SU-DHL-6 (cell line): ENCODE measurements at regions not wholly inside any gene's neighbourhood (a gene's known extent, or its start where the extent isn't known, plus 50 kb on each side); places are given as distances from the start of the nearest gene placed in this dataset.
"Not testable (repeated sequence)": the region's sequence is repeated elsewhere in the genome, so short reads cannot be mapped to it uniquely, and the experiment has no call there.

ENCODE experiments used
- H2AFZ ChIP-seq: fragments of 200-600 bp; sonication (generic); 2 replicates; pipeline ENCODE4 v1.6.1; 2014; ENCODE audit warnings: low read depth, mild to moderate bottlenecking, moderate library complexity, mixed read lengths, antibody characterized with exemption, low read length; ENCODE audit not compliant: severe bottlenecking
- H3F3A ChIP-seq: fragments of 200-600 bp; shearing (Covaris generic); 2 replicates; pipeline ENCODE4 v1.6.0; 2016; ENCODE audit warnings: antibody characterized with exemption, mild to moderate bottlenecking; ENCODE audit not compliant: insufficient read depth
- H3K27ac ChIP-seq: fragments of 200-600 bp; sonication (generic); 2 replicates; pipeline ENCODE4 v1.5.1; 2016; ENCODE audit warnings: low read depth, mild to moderate bottlenecking, low read length, moderate library complexity, mixed read lengths
- H3K27me3 ChIP-seq: fragments of 200-600 bp; sonication (generic), shearing (Covaris generic); 2 replicates; pipeline ENCODE4 v1.6.0; 2014; ENCODE audit warnings: mild to moderate bottlenecking, low read length
- H3K36me3 ChIP-seq: fragments of 200-600 bp; sonication (generic); 2 replicates; pipeline ENCODE4 v1.6.1; 2014; ENCODE audit warnings: mild to moderate bottlenecking, low read length, mixed read lengths
- H3K4me2 ChIP-seq: fragments of 300-600, 200-600 bp; shearing (Covaris generic), sonication (generic); 2 replicates; pipeline ENCODE4 v1.6.0; 2014; ENCODE audit warnings: low read length, low read depth, mild to moderate bottlenecking; ENCODE audit not compliant: poor library complexity, severe bottlenecking
- H3K4me3 ChIP-seq: fragments of 200-600 bp; sonication (generic); 2 replicates; pipeline ENCODE4 v1.5.1; 2014; ENCODE audit warnings: antibody characterized with exemption, low read length, mild to moderate bottlenecking, mixed read lengths; ENCODE audit not compliant: insufficient read depth, poor library complexity, severe bottlenecking
- H3K79me2 ChIP-seq: fragments of 200-600 bp; sonication (generic); 2 replicates; pipeline ENCODE4 v1.6.1; 2014; ENCODE audit warnings: mild to moderate bottlenecking, low read length, moderate library complexity; ENCODE audit not compliant: insufficient read depth
- H3K9ac ChIP-seq: fragments of 200-600 bp; sonication (generic); 2 replicates; pipeline ENCODE4 v1.7.0; 2014; ENCODE audit warnings: mild to moderate bottlenecking, low read length
- H3K9me2 ChIP-seq: fragments of 200-600 bp; sonication (generic); replicated peaks from 2 replicates; pipeline ENCODE4 v1.6.1; 2014; ENCODE audit warnings: low read length; ENCODE audit not compliant: insufficient read depth
- H3K9me3 ChIP-seq: fragments of 200-600 bp; sonication (generic); 2 replicates; pipeline ENCODE4 v1.6.1; 2014; ENCODE audit warnings: low read length, mixed read lengths; ENCODE audit not compliant: insufficient read depth
- H4K20me1 ChIP-seq: fragments of 200-600 bp; sonication (generic); 2 replicates; pipeline ENCODE4 v1.6.1; 2014; ENCODE audit warnings: low read depth, mild to moderate bottlenecking, antibody characterized with exemption, low read length, moderate library complexity, mixed read lengths
- CTCF ChIP-seq: fragments of 200-600 bp; sonication (generic); IDR thresholded peaks from one replicate; pipeline ENCODE4 v1.5.1; 2017; ENCODE audit warnings: antibody characterized with exemption, mild to moderate bottlenecking, low read length, moderate library complexity; ENCODE audit not compliant: insufficient read depth, poor library complexity, severe bottlenecking
- EZH2phosphoT487 ChIP-seq: fragments of 200-600 bp; sonication (generic), shearing (Covaris generic); conservative IDR thresholded peaks from 2 replicates; pipeline ENCODE4 v1.6.1; 2018; ENCODE audit warnings: mild to moderate bottlenecking, antibody characterized with exemption, low read length, moderate library complexity, mixed read lengths

- Histone ChIP-seq H3K4me2 (no peak overlapping the region), H3K9ac (no peak overlapping the region), H3F3A (no peaks in the 10 kb centered on the region), H4K20me1 (no peaks in the 10 kb centered on the region; the same call in 1 of the 2 replicates), H3K27me3 (no peaks in the 10 kb centered on the region), H3K4me3 (no peak overlapping the region), H3K27ac (no peak overlapping the region), H3K36me3 (no peaks in the 10 kb centered on the region), H2AFZ (no peak overlapping the region), H3K9me2 (no peaks in the 10 kb centered on the region), H3K9me3 (no peaks in the 10 kb centered on the region), H3K79me2 (peaks cover 22% of the 10 kb centered on the region)
- TF ChIP-seq CTCF (no peak), EZH2phosphoT487 (no peak)
Measured at GRCh38 chr1:820962-821361, 102.8 kb upstream of the SAMD11 start.

GRCh38 chr1:826808-827207 lies 96.9 kb upstream of the SAMD11 start:
- H2AFZ ChIP-seq, H3K9me2 ChIP-seq, H4K20me1 ChIP-seq, H3F3A ChIP-seq, H3K36me3 ChIP-seq, H3K27ac ChIP-seq, H3K27me3 ChIP-seq, H3K9me3 ChIP-seq: not testable (repeated sequence)
- H3K4me3 ChIP-seq = peak overlapping the region; percentile 60
- H3K9ac ChIP-seq = peak overlapping the region; percentile 71
- H3K4me2 ChIP-seq = peak overlapping the region; percentile 70
- peaks cover 26% of the 10 kb centered on the region for H3K79me2 ChIP-seq

- H2AFZ ChIP-seq = not testable (repeated sequence)
- peak overlapping the region; percentile 70 for H3K4me2 ChIP-seq
Measured at GRCh38 chr1:827211-828063, 96.3 kb upstream of the SAMD11 start.

GRCh38 chr1:829324-829723 lies 94.4 kb upstream of the SAMD11 start:
- not testable (repeated sequence) for H3F3A ChIP-seq, H3K36me3 ChIP-seq, H3K9me2 ChIP-seq, H4K20me1 ChIP-seq, H3K27me3 ChIP-seq, H3K79me2 ChIP-seq, H3K4me3 ChIP-seq, H2AFZ ChIP-seq, H3K4me2 ChIP-seq, H3K9ac ChIP-seq, H3K9me3 ChIP-seq, H3K27ac ChIP-seq

More at GRCh38 chr1:827211-828063, 96.3 kb upstream of the SAMD11 start:
- peak overlapping the region; percentile 48; the same call in 1 of the 2 replicates for H3K27ac ChIP-seq
- not testable (repeated sequence) for H3K9me2 ChIP-seq, H3K27me3 ChIP-seq, H3K9me3 ChIP-seq, H4K20me1 ChIP-seq, H3F3A ChIP-seq, H3K36me3 ChIP-seq
- H3K4me3 ChIP-seq = peak overlapping the region; percentile 60
- peak overlapping the region; percentile 71 for H3K9ac ChIP-seq
- peaks cover 20% of the 10 kb centered on the region for H3K79me2 ChIP-seq

- not testable (repeated sequence) for H3K9ac ChIP-seq, H3K4me3 ChIP-seq, H4K20me1 ChIP-seq, H3K9me2 ChIP-seq, H3K36me3 ChIP-seq, H3K9me3 ChIP-seq, H3F3A ChIP-seq, H3K27me3 ChIP-seq, H3K4me2 ChIP-seq, H2AFZ ChIP-seq, H3K79me2 ChIP-seq, H3K27ac ChIP-seq
Measured at GRCh38 chr1:829932-830331, 93.8 kb upstream of the SAMD11 start.

- not testable (repeated sequence) for H3K4me3 ChIP-seq, H3K27ac ChIP-seq, H3K27me3 ChIP-seq, H4K20me1 ChIP-seq, H2AFZ ChIP-seq, H3K9me2 ChIP-seq, H3K4me2 ChIP-seq, H3F3A ChIP-seq, H3K9me3 ChIP-seq, H3K79me2 ChIP-seq, H3K9ac ChIP-seq, H3K36me3 ChIP-seq
Measured at GRCh38 chr1:830750-831149, 93.0 kb upstream of the SAMD11 start.
